Cardiac muscle cell (in vitro differentiated cells and primary cell): ENCODE measurements at regions not wholly inside any gene's neighbourhood (a gene's known extent, or its start where the extent isn't known, plus 50 kb on each side); places are given as distances from the start of the nearest gene placed in this dataset.

Experiments
- DNase-seq, 2 donors: peaks; one replicate each; pipeline versions ENCODE4 v3.0.0 to v3.0.0-alpha.2; 2010 to 2017; ENCODE audit warnings: low read depth in 1 of 2, low spot score in 1 of 2
- H3K27ac ChIP-seq: fragments of 200-600 bp; sonication (generic); 2 replicates; pipeline ENCODE4 v1.5.1; 2016
- H3K27me3 ChIP-seq: fragments of 200-600 bp; sonication (generic); 2 replicates; pipeline ENCODE4 v1.6.0; 2016; ENCODE audit warnings: control low read depth
- H3K36me3 ChIP-seq: fragments of 200-600 bp; sonication (generic); 2 replicates; pipeline ENCODE4 v1.5.1; 2016; ENCODE audit warnings: control low read depth
- H3K4me1 ChIP-seq: fragments of 200-600 bp; sonication (generic); 2 replicates; pipeline ENCODE4 v1.8.1; 2017; ENCODE audit warnings: low read depth, mild to moderate bottlenecking, mixed run types
- H3K4me3 ChIP-seq: fragments of 200-600 bp; sonication (generic); 2 replicates; pipeline ENCODE4 v1.5.1; 2016; ENCODE audit warnings: mild to moderate bottlenecking
- H3K9me3 ChIP-seq: fragments of 200-600 bp; sonication (generic); 2 replicates; pipeline ENCODE4 v1.5.1; 2017; ENCODE audit warnings: low read depth, mild to moderate bottlenecking, control low read depth
- CTCF ChIP-seq: IDR thresholded peaks from 2 replicates; pipeline ENCODE4 v1.5.1; 2012; ENCODE audit warnings: low read depth, mild to moderate bottlenecking, low read length

- Histone ChIP-seq H3K4me1 (peaks cover 4% of the 10 kb centered on the region), H3K9me3 (no peaks in the 10 kb centered on the region), H3K36me3 (no peaks in the 10 kb centered on the region), H3K27ac (no peak overlapping the region), H3K27me3 (no peaks in the 10 kb centered on the region), H3K4me3 (no peak overlapping the region)
- DNase-seq = no peak
- no peak for TF ChIP-seq CTCF
Observed at GRCh38 chr2:181784556-181784955, 104.2 kb upstream of the NEUROD1 start.

- TF ChIP-seq CTCF = no peak
- Histone ChIP-seq H3K27ac (no peak overlapping the region), H3K9me3 (no peaks in the 10 kb centered on the region), H3K4me3 (no peak overlapping the region), H3K27me3 (no peaks in the 10 kb centered on the region), H3K4me1 (no peaks in the 10 kb centered on the region), H3K36me3 (no peaks in the 10 kb centered on the region)
- no peak for DNase-seq
Observed at GRCh38 chr2:181785691-181786344, 105.5 kb upstream of the NEUROD1 start.

GRCh38 chr2:181786371-181787228, 104.9 kb upstream of the ITPRID2 start:
- Histone ChIP-seq H3K27ac (no peak overlapping the region), H3K9me3 (no peaks in the 10 kb centered on the region)

GRCh38 chr2:181787310-181788048, 104.1 kb upstream of the ITPRID2 start:
- H3K4me3 ChIP-seq = no peak overlapping the region
- no peaks in the 10 kb centered on the region for H3K4me1 ChIP-seq
- DNase-seq = no peak
- no peak for TF ChIP-seq CTCF
- no peaks in the 10 kb centered on the region for H3K9me3 ChIP-seq
- no peaks in the 10 kb centered on the region for H3K36me3 ChIP-seq
- no peaks in the 10 kb centered on the region for H3K27me3 ChIP-seq
- no peak overlapping the region for H3K27ac ChIP-seq

More at GRCh38 chr2:181786371-181787228, 104.9 kb upstream of the ITPRID2 start:
- Histone ChIP-seq H3K36me3 (no peaks in the 10 kb centered on the region), H3K4me3 (no peak overlapping the region), H3K27me3 (no peaks in the 10 kb centered on the region), H3K4me1 (no peaks in the 10 kb centered on the region)
- DNase-seq = no peak
- TF ChIP-seq CTCF = no peak

- no peak for TF ChIP-seq CTCF
- H3K36me3 ChIP-seq = no peaks in the 10 kb centered on the region
- H3K27me3 ChIP-seq = no peaks in the 10 kb centered on the region
- no peaks in the 10 kb centered on the region for H3K4me1 ChIP-seq
- no peak overlapping the region for H3K4me3 ChIP-seq
- DNase-seq = no peak
- H3K27ac ChIP-seq = no peak overlapping the region
- H3K9me3 ChIP-seq = no peaks in the 10 kb centered on the region
Observed at GRCh38 chr2:181788897-181789555, 102.5 kb upstream of the ITPRID2 start.
